ENCODE measurements at regions not wholly inside any gene's neighbourhood (a gene's known extent, or its start where the extent isn't known, plus 50 kb on each side); places are given as distances from the start of the nearest gene placed in this dataset.

DNA sequence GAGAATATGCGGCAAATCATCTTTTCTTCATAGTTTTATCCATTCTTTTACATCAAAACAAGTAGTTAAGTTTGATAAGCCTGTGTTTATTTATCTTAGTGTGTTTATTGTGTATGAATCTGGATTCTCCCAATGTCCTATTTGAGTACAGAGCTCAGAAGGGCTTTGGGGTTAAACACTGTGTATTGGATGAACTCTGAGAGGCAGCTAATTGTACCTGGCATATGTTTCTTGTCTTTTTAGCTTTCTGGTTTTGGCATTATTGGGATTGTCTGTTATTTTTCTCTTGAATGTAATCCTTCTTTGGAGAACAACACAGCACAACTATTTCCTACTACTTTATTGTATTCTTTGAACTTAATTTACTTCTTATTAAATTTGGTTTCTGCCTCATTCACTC, 906.9 kb downstream of the ADGRL2 start:
- Histone ChIP-seq H2BK5ac (ENCODE audit: low read depth, low read length, poor library complexity) (no peak overlapping the region), H3K79me2 (ENCODE audit: control insufficient read depth, insufficient read depth, low read length, poor library complexity) (no peaks in the 10 kb centered on the region), H3K9me3 (ENCODE audit: insufficient read depth, low read depth, low read length) (no peaks in the 10 kb centered on the region), H3K23ac (ENCODE audit: low read length) (no peak overlapping the region), H3K79me1 (ENCODE audit: low read length) (no peaks in the 10 kb centered on the region), H3K4me3 (ENCODE audit: low read depth, low read length) (no peak overlapping the region), H3K27me3 (ENCODE audit: insufficient read depth, low read length) (no peaks in the 10 kb centered on the region), H2BK12ac (ENCODE audit: low read length) (no peak overlapping the region), H3K18ac (ENCODE audit: low read length) (no peak overlapping the region), H3K4me2 (ENCODE audit: low read length) (no peak overlapping the region), H3K9ac (ENCODE audit: low read length) (no peak overlapping the region), H3K4ac (ENCODE audit: low read depth, low read length) (no peak overlapping the region), H3K14ac (ENCODE audit: low read length) (no peak overlapping the region), H2BK120ac (ENCODE audit: insufficient read depth, low read length, poor library complexity) (no peak overlapping the region), H2AFZ (ENCODE audit: insufficient read depth, low read length, poor library complexity) (no peak overlapping the region), H4K91ac (ENCODE audit: low read depth, low read length) (no peak overlapping the region), H3K4me1 (ENCODE audit: control insufficient read depth in 1 of 2, insufficient read depth in 2 of 2, low read length in 2 of 2) (no peaks in the 10 kb centered on the region), H3K36me3 (ENCODE audit: control insufficient read depth in 1 of 2, insufficient read depth in 2 of 2, low read length in 2 of 2) (no peaks in the 10 kb centered on the region), H4K8ac (ENCODE audit: low read depth, low read length) (no peak overlapping the region), H4K12ac (ENCODE audit: low read depth, low read length) (no peak overlapping the region), H3K27ac (ENCODE audit: low read depth, low read length) (no peak overlapping the region), H2AK5ac (ENCODE audit: low read length) (no peak overlapping the region)
- no CpG with 5 or more reads among the region's 1 CpG for WGBS (ENCODE audit: extremely low coverage, insufficient coverage, insufficient read length)
- DNase-seq: no peak

DNA sequence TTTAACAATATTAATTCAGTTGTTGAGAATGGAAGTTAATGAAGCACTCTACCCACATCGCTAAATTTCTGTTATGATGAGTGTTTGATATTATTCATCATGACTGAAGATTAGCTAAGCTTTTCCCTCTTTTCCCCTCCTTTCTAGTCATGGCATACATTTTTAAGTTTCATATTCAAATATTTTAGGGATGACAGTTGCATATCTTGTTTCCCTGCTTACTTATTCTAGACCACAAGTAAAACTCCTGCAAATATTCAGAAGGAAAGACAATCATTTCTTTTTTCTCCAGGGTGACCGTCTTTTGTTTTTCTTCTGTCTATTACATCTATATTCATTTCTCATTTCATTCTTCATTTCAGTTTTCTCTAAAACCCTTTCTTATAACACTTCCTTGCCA, 906.0 kb downstream of the ADGRL2 start:
- Histone ChIP-seq H3K18ac (ENCODE audit: low read length) (no peak overlapping the region), H2AFZ (ENCODE audit: insufficient read depth, low read length, poor library complexity) (no peak overlapping the region), H3K27ac (ENCODE audit: low read depth, low read length) (no peak overlapping the region), H3K4me1 (ENCODE audit: control insufficient read depth in 1 of 2, insufficient read depth in 2 of 2, low read length in 2 of 2) (no peaks in the 10 kb centered on the region), H3K4me2 (ENCODE audit: low read length) (no peak overlapping the region), H4K12ac (ENCODE audit: low read depth, low read length) (no peak overlapping the region), H3K27me3 (ENCODE audit: insufficient read depth, low read length) (no peaks in the 10 kb centered on the region), H2BK5ac (ENCODE audit: low read depth, low read length, poor library complexity) (no peak overlapping the region), H4K91ac (ENCODE audit: low read depth, low read length) (no peak overlapping the region), H2AK5ac (ENCODE audit: low read length) (no peak overlapping the region), H3K4me3 (ENCODE audit: low read depth, low read length) (no peak overlapping the region), H3K36me3 (ENCODE audit: control insufficient read depth in 1 of 2, insufficient read depth in 2 of 2, low read length in 2 of 2) (no peaks in the 10 kb centered on the region), H3K9ac (ENCODE audit: low read length) (no peak overlapping the region), H3K9me3 (ENCODE audit: insufficient read depth, low read depth, low read length) (no peaks in the 10 kb centered on the region), H3K79me2 (ENCODE audit: control insufficient read depth, insufficient read depth, low read length, poor library complexity) (no peaks in the 10 kb centered on the region), H4K8ac (ENCODE audit: low read depth, low read length) (no peak overlapping the region), H3K23ac (ENCODE audit: low read length) (no peak overlapping the region), H3K4ac (ENCODE audit: low read depth, low read length) (no peak overlapping the region), H2BK12ac (ENCODE audit: low read length) (no peak overlapping the region), H3K14ac (ENCODE audit: low read length) (no peak overlapping the region), H2BK120ac (ENCODE audit: insufficient read depth, low read length, poor library complexity) (no peak overlapping the region), H3K79me1 (ENCODE audit: low read length) (no peaks in the 10 kb centered on the region)
- DNase-seq: no peak
- no CpG with 5 or more reads among the region's 2 CpGs for WGBS (ENCODE audit: extremely low coverage, insufficient coverage, insufficient read length)

DNA sequence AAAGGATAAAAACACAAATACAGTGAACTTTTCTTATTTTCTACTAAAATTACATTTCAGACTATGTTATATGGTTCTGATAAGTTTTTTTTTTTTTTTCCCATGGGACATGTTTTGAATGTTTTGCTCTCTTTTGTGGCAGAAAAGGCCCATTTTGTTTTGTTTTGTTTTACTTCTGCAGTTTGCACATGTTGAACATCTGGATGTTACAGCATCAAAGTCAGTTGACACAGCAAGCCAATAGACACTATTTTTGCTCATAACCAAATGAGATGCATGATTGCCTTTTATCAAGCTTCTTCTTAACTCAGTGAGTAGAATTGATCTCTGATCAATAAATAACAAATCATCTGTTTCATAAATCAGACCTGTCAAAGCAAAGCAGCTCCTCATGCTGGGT, 904.2 kb downstream of the ADGRL2 start:
- no peak overlapping the region for H3K14ac ChIP-seq (ENCODE audit: low read length)
- no peaks in the 10 kb centered on the region for H3K36me3 ChIP-seq (ENCODE audit: control insufficient read depth in 1 of 2, insufficient read depth in 2 of 2, low read length in 2 of 2)
- no peak overlapping the region for H2BK120ac ChIP-seq (ENCODE audit: insufficient read depth, low read length, poor library complexity)
- H4K91ac ChIP-seq (ENCODE audit: low read depth, low read length): no peak overlapping the region
- no peaks in the 10 kb centered on the region for H3K27me3 ChIP-seq (ENCODE audit: insufficient read depth, low read length)
- H3K79me2 ChIP-seq (ENCODE audit: control insufficient read depth, insufficient read depth, low read length, poor library complexity): no peaks in the 10 kb centered on the region
- no peak overlapping the region for H2AFZ ChIP-seq (ENCODE audit: insufficient read depth, low read length, poor library complexity)
- H3K4me1 ChIP-seq (ENCODE audit: control insufficient read depth in 1 of 2, insufficient read depth in 2 of 2, low read length in 2 of 2): no peaks in the 10 kb centered on the region
- no peak overlapping the region for H3K18ac ChIP-seq (ENCODE audit: low read length)
- H3K9ac ChIP-seq (ENCODE audit: low read length): no peak overlapping the region
- no peak overlapping the region for H4K12ac ChIP-seq (ENCODE audit: low read depth, low read length)
- H3K4ac ChIP-seq (ENCODE audit: low read depth, low read length): no peak overlapping the region
- H3K79me1 ChIP-seq (ENCODE audit: low read length): no peaks in the 10 kb centered on the region
- DNase-seq: no peak
- H3K9me3 ChIP-seq (ENCODE audit: insufficient read depth, low read depth, low read length): no peaks in the 10 kb centered on the region
- no peak overlapping the region for H3K4me2 ChIP-seq (ENCODE audit: low read length)
- no peak overlapping the region for H2BK12ac ChIP-seq (ENCODE audit: low read length)
- H2AK5ac ChIP-seq (ENCODE audit: low read length): no peak overlapping the region
- no peak overlapping the region for H4K8ac ChIP-seq (ENCODE audit: low read depth, low read length)
- no peak overlapping the region for H3K27ac ChIP-seq (ENCODE audit: low read depth, low read length)
- no peak overlapping the region for H2BK5ac ChIP-seq (ENCODE audit: low read depth, low read length, poor library complexity)
- H3K23ac ChIP-seq (ENCODE audit: low read length): no peak overlapping the region
- no peak overlapping the region for H3K4me3 ChIP-seq (ENCODE audit: low read depth, low read length)

DNA sequence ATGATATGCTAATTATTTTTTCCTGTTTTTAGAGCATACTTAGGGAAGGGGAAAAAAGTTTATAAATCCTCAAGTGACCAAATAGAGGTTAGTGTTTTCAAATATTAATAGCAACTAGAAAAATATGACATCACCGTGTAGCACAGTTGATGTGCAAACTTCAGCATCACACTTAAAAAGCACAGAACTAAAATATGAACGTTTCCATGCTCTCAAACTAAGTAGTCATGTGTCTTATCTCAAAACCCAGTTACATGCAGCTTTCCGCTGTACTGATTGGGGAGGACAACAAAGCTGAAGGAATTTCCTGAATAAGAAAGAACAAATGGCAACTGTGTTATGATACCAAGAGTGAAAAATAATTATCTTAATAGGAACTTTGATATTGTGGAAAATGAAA, 903.7 kb downstream of the ADGRL2 start:
- Histone ChIP-seq H4K8ac (ENCODE audit: low read depth, low read length) (no peak overlapping the region), H4K12ac (ENCODE audit: low read depth, low read length) (no peak overlapping the region), H2AFZ (ENCODE audit: insufficient read depth, low read length, poor library complexity) (no peak overlapping the region), H2BK5ac (ENCODE audit: low read depth, low read length, poor library complexity) (no peak overlapping the region), H2BK120ac (ENCODE audit: insufficient read depth, low read length, poor library complexity) (no peak overlapping the region), H4K91ac (ENCODE audit: low read depth, low read length) (no peak overlapping the region), H3K79me1 (ENCODE audit: low read length) (no peaks in the 10 kb centered on the region), H3K4me3 (ENCODE audit: low read depth, low read length) (no peak overlapping the region), H3K9ac (ENCODE audit: low read length) (no peak overlapping the region), H2BK12ac (ENCODE audit: low read length) (no peak overlapping the region), H3K4ac (ENCODE audit: low read depth, low read length) (no peak overlapping the region), H3K27me3 (ENCODE audit: insufficient read depth, low read length) (no peaks in the 10 kb centered on the region), H3K4me1 (ENCODE audit: control insufficient read depth in 1 of 2, insufficient read depth in 2 of 2, low read length in 2 of 2) (no peaks in the 10 kb centered on the region), H2AK5ac (ENCODE audit: low read length) (no peak overlapping the region), H3K9me3 (ENCODE audit: insufficient read depth, low read depth, low read length) (no peaks in the 10 kb centered on the region), H3K18ac (ENCODE audit: low read length) (no peak overlapping the region), H3K4me2 (ENCODE audit: low read length) (no peak overlapping the region), H3K79me2 (ENCODE audit: control insufficient read depth, insufficient read depth, low read length, poor library complexity) (no peaks in the 10 kb centered on the region), H3K36me3 (ENCODE audit: control insufficient read depth in 1 of 2, insufficient read depth in 2 of 2, low read length in 2 of 2) (no peaks in the 10 kb centered on the region), H3K14ac (ENCODE audit: low read length) (no peak overlapping the region), H3K23ac (ENCODE audit: low read length) (no peak overlapping the region), H3K27ac (ENCODE audit: low read depth, low read length) (no peak overlapping the region)
- WGBS (ENCODE audit: extremely low coverage, insufficient coverage, insufficient read length): no CpG with 5 or more reads among the region's 3 CpGs
- no peak for DNase-seq

DNA sequence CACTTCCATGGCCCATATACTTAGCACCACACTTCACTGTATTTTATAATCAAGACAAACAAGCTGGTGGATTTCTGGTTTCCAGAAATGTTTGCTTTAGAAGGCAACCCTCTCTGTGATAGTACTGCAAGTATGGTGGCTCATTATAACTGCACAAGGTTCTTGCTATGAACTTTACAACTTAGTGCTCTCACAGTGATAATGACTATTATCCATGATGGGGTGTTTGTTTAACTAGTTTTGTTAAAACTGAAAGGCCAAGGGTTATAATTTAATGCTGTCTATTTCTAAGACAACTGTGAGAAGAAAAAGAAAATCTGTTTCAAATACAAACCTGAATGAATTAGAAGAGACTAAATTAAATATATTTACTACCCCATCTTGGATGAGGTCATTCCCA, 903.2 kb downstream of the ADGRL2 start:
- no peaks in the 10 kb centered on the region for H3K4me1 ChIP-seq (ENCODE audit: control insufficient read depth in 1 of 2, insufficient read depth in 2 of 2, low read length in 2 of 2)
- no peak overlapping the region for H4K8ac ChIP-seq (ENCODE audit: low read depth, low read length)
- H3K23ac ChIP-seq (ENCODE audit: low read length): no peak overlapping the region
- no peaks in the 10 kb centered on the region for H3K79me2 ChIP-seq (ENCODE audit: control insufficient read depth, insufficient read depth, low read length, poor library complexity)
- H3K18ac ChIP-seq (ENCODE audit: low read length): no peak overlapping the region
- no peak overlapping the region for H2BK5ac ChIP-seq (ENCODE audit: low read depth, low read length, poor library complexity)
- H3K4ac ChIP-seq (ENCODE audit: low read depth, low read length): no peak overlapping the region
- H2BK120ac ChIP-seq (ENCODE audit: insufficient read depth, low read length, poor library complexity): no peak overlapping the region
- H3K27ac ChIP-seq (ENCODE audit: low read depth, low read length): no peak overlapping the region
- H3K9ac ChIP-seq (ENCODE audit: low read length): no peak overlapping the region
- no peak overlapping the region for H3K14ac ChIP-seq (ENCODE audit: low read length)
- DNase-seq: no peak
- H4K12ac ChIP-seq (ENCODE audit: low read depth, low read length): no peak overlapping the region
- no peak overlapping the region for H2AK5ac ChIP-seq (ENCODE audit: low read length)
- no peaks in the 10 kb centered on the region for H3K79me1 ChIP-seq (ENCODE audit: low read length)
- no peak overlapping the region for H3K4me2 ChIP-seq (ENCODE audit: low read length)
- no peaks in the 10 kb centered on the region for H3K36me3 ChIP-seq (ENCODE audit: control insufficient read depth in 1 of 2, insufficient read depth in 2 of 2, low read length in 2 of 2)
- no peaks in the 10 kb centered on the region for H3K27me3 ChIP-seq (ENCODE audit: insufficient read depth, low read length)
- no peaks in the 10 kb centered on the region for H3K9me3 ChIP-seq (ENCODE audit: insufficient read depth, low read depth, low read length)
- H4K91ac ChIP-seq (ENCODE audit: low read depth, low read length): no peak overlapping the region
- no peak overlapping the region for H2BK12ac ChIP-seq (ENCODE audit: low read length)
- no peak overlapping the region for H3K4me3 ChIP-seq (ENCODE audit: low read depth, low read length)
- H2AFZ ChIP-seq (ENCODE audit: insufficient read depth, low read length, poor library complexity): no peak overlapping the region
